HG02981 (cell line): ENCODE measurements at regions not wholly inside any gene's neighbourhood (a gene's known extent, or its start where the extent isn't known, plus 50 kb on each side); places are given as distances from the start of the nearest gene placed in this dataset.

Source experiments
- ATAC-seq: cut with Tn5 transposase; IDR thresholded peaks from one replicate; pipeline ENCODE4 v1.9.1; 2021; ENCODE audit warnings: mild to moderate bottlenecking, moderate library complexity; ENCODE audit not compliant: unreplicated experiment

- ATAC-seq, result no peak
Measured at GRCh38 chr2:234286956-234287355, 209.9 kb downstream of the ARL4C start.

GRCh38 chr2:234286118-234286598, 210.7 kb downstream of the ARL4C start:
- no peak for ATAC-seq

DNA sequence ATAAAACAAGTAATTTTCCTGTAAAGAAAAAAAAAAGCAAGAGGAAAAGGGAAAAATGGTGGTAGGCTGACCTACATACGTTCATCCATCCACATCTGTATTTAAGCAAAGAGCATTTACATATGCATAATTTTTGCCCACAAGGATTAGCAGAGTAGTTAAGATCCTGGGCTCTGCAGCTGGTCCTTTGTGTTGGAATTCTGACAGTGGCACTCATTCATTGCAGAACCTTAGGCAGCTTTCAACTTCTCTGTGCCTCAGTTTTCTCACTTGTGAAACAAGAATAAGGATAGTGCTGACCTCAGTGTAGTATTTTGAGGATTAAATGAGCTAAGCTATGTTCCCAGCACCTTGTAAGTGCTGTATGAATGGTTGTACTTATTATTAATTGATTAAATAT, 211.3 kb downstream of the ARL4C start:
- no peak for ATAC-seq

DNA sequence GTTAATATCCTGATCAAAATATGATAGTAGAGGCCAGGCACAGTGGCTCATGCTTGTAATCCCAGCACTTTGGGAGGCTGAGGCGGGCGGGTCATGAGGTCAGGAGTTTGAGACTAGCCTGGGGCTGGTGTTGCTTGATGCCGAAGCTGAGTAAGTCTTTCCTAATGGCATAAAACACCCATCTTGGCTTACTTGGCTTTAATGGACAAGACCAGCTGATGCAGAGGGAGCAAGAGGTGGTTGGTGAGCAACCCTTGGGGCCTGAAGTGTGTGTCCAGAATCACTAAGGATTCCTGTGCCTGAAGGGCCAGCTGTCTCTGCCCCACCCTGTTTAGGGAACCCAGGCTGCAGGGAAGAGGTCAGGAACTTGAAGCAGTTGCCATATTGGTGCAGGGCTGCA, 217.2 kb downstream of the ARL4C start:
- ATAC-seq, result no peak

DNA sequence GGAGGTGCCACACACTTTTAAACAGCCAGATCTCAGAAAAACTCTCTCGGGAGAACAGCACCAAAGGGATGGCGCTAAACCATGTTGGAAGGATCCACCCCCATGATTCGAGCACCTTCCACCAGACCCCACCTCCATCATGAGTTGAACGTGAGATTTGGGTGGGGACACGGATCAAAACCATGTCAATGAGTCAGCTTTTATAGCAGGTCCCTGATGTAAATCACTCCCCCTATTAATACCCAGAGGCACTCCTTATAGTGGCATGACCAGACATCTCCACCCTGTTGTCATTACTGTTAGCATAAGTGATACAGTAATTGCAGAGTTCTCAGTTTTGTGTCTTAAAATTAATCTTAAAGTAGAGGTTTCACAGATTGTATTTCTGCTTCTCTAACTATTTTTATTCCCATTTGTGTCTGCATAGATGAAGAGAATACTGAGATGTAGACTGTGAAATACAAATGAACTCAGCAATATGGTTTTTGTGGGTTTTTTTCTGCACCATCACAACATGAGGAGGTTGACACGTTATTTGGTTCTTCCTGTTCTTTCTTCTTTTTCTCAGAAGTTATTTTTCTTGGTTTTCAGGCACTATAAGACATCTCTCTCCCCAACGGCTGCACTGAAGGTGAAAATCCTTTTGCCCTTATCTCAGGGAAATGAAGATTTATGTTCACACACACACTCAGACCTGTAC, 218.2 kb downstream of the ARL4C start:
- no peak for ATAC-seq

DNA sequence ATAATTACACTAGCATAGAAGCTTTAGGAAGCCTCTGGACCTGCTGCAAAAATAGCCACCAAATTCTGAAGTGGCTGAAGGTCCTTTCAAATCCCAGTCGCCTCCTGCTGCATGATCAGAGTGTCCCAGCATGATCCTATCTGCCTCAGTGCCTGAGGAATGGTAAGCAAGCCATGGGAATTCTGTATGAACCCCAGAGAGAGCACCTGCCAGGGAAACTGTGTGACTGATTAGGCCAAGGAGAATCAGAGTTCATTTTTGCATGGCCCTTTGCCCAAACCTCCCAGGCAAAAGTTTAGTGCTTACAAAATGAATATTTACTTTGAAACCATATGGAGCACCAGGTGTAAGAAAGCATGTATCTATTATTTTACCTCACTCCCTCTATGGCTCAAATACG, 221.4 kb downstream of the ARL4C start:
- ATAC-seq, result no peak

GRCh38 chr2:234273887-234274584, 222.8 kb downstream of the ARL4C start:
- no peak for ATAC-seq

- no peak for ATAC-seq
Measured at GRCh38 chr2:234272069-234272850, 221.8 kb downstream of the SPP2 start.

DNA sequence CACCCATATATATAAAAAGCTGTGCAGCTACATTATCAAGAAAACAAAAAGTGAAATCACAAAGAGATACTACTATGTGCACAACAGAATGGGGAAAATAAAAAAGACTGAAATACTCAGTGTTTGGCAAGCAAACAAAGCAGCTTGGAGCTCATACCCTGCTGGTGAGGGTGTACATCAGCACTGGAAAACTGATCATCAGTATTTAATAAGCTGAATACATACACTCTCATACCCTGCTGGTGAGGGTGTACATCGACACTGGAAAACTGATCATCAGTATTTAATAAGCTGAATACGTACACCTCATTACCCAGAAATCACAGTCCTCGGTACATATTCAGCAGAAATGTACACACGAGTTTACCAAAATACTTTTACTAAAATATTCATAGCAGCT, 220.8 kb downstream of the SPP2 start:
- ATAC-seq, result no peak

DNA sequence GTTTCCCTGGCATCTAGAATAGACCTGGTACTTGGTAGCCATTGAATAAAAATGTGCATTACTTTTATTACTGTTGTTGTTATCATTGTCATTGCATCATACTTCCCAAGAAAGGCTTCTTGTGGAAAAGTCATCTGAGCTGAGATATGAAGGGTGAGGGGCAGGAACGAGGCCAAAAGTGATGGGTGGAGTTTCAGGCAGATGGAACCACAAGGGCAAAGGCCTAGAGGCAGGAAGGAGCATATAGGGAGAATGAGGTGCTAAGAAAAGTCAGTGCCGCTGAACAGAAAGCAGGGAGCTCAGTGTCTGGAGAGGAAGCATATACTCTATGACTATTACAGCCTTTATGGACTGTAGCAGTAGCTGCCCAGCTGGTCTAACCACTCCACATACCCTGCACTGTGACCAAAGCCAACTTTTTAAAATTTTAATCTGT, 219.3 kb downstream of the SPP2 start:
- no peak for ATAC-seq

DNA sequence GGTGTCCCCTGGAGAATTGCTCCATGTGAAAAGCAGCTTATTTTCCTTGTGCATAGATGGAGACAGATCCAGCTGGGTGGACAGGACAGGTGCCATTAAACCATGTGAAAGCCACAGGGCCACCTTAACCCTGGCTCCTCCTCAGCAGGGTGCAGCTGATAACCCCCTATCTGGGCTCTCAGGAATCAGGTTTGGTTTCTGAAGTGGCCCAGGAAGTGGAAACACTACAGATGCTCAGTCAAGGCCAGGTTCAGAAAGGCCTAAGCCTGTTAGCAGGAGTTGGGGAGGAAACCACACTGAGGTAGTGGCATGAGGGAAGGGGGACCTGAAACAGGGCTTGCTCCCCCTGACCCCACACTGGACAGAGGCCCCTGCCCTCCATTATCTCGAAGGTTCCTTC, 217.0 kb downstream of the SPP2 start:
- no peak for ATAC-seq

- no peak for ATAC-seq
Measured at GRCh38 chr2:234266952-234267351, 216.4 kb downstream of the SPP2 start.

GRCh38 chr2:234265206-234265605, 214.7 kb downstream of the SPP2 start:
- ATAC-seq, result no peak

DNA sequence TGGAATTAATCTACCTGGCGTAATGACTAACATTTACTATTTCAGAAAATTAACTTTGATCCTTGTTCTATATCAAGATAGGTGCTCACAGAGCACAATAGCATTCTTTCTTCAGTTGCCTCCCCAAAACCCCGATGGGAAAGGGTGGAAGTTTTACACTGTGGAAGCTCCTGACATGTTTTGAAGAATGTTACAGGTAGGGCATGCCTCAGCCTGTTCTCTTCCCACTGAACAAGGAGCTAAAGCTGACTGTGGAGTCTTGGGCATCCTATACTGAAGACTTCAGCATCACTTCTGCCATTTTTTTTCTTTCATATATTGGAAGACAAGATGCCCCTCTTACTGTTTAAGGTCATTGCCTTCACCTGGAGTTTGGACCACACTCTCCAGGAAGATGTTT, 211.2 kb downstream of the SPP2 start:
- no peak for ATAC-seq

GRCh38 chr2:234259440-234259839, 208.9 kb downstream of the SPP2 start:
- no peak for ATAC-seq

GRCh38 chr2:234258562-234259141, 208.2 kb downstream of the SPP2 start:
- ATAC-seq, result no peak

- no peak for ATAC-seq
Measured at GRCh38 chr2:234257859-234258561, 207.5 kb downstream of the SPP2 start.

DNA sequence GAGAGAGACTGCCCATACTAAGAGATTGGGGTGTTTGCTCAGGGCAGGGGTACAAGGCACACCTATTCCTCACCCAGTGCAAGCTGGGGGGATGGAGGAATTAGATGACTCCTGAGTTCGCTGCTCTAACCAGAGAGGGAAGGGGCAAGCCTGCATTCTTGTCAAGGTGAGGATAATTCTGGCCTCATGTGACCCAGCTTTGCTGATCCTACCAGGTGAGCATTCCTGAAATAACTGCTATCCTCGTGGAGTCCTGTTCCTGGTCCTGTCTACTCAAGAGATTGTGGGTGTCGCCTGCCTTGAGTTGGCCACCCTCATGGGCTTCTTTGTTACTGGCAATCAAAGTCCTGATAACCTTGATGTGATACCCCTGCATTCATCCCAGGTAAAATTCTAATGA, 206.0 kb downstream of the SPP2 start:
- ATAC-seq, result no peak

GRCh38 chr2:234254783-234255521, 204.4 kb downstream of the SPP2 start:
- ATAC-seq, result no peak

GRCh38 chr2:234252772-234253171, 202.3 kb downstream of the SPP2 start:
- no peak for ATAC-seq
